Heart left ventricle (tissue), 13 donors: ENCODE measurements at regions not wholly inside any gene's neighbourhood (a gene's known extent, or its start where the extent isn't known, plus 50 kb on each side); places are given as distances from the start of the nearest gene placed in this dataset.
A peak's percentile ranks its signal among the peaks of the same experiment; 100 is the strongest.

ENCODE experiments used
- POLR2A ChIP-seq, 2 donors: fragments of 450-650 bp; IDR thresholded peaks; one replicate each; pipeline ENCODE4 v1.6.1; 2017; ENCODE audit warnings: antibody characterized with exemption in 2 of 2, mild to moderate bottlenecking in 2 of 2, moderate library complexity in 2 of 2
- TF ChIP-seq, protein P1 (sequence below), 12 donors: fragments of 200-600 bp; sonication (generic) in 4 of 12; IDR thresholded peaks; one replicate each; pipeline versions ENCODE4 v1.5.0 to v1.8.0; 2018 to 2022; ENCODE audit warnings: antibody characterized with exemption in 12 of 12, mild to moderate bottlenecking in 5 of 12
- donor health status: ischemic (EF 13 %, LVEDD 7.1; RV severe dilation, severe dysfunction).
- donor health status: DM: no; HTN: yes; CAD: no.
- donor health status: DM: no; HTN: no; CAD: no.
- donor health status: ischemic (EF 25% LVEDD 6.9; RV normal size, moderate dysfunction).
- donor health status: ischemic (EF 25% LVEDD 5.7; RV mildly dilated, moderate dysfunction).
- donor health status: ischemic (EF 35%, LVEDD 5.7; RV mildly dilated, moderate dysfunction).
- donor health status: nonischemic (EF 11% LVEDD 7.7; RV severe dilation, severe dysfunction).
- donor health status: DM: yes; HTN: yes; CAD: no.
- donor health status: PGD.
- donor health status: ischemic (EF 29% LVEDD 5.4; RV normal size, mild dysfunction).
- donor health status: nonischemic (EF 23%, LVEDD 6.1; RV moderate dilation, normal function).

DNA sequence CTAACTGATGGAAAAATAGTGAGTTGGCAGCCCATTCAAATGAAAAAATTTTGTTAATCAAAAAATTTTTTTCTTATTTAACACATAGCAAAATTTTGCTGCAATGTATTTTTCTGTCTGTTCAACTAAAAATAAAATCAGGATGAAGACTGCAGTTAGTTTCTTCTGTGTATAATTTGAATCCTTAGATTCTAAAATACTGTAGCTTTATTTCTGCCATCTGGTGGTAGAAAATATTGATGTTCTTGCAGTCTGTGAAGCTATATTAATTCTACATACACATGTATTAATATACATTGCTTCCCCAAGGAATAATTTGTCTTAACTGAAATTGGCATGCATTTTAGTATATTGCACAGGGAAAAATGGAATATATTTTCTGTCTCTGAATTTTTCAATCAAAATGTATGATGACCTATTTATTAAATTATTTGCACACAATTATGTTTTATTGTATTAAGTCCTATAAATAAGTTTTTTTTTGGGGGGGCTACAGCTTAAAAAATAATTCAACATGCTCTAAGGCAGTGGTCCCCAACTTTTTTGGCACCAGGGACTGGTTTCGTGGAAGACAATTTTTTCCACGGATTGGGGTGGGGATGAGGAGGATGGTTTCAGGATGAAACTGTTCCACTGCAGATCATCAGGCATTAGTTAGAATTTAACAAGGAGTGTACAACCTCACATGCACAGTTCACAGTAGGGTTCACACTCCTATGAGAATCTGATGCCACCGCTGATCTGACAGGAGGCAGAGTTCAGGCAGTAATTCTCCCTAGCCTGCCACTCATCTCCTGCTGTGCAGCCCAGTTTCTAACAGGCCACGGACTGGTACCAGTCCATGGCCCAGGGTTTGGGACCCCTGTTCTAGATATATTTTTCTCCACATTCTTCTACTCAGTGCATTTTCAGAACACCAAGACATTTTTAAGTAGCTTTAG is 119.4 kb downstream of the GNAT3 start:
- TF ChIP-seq, protein P1, sequence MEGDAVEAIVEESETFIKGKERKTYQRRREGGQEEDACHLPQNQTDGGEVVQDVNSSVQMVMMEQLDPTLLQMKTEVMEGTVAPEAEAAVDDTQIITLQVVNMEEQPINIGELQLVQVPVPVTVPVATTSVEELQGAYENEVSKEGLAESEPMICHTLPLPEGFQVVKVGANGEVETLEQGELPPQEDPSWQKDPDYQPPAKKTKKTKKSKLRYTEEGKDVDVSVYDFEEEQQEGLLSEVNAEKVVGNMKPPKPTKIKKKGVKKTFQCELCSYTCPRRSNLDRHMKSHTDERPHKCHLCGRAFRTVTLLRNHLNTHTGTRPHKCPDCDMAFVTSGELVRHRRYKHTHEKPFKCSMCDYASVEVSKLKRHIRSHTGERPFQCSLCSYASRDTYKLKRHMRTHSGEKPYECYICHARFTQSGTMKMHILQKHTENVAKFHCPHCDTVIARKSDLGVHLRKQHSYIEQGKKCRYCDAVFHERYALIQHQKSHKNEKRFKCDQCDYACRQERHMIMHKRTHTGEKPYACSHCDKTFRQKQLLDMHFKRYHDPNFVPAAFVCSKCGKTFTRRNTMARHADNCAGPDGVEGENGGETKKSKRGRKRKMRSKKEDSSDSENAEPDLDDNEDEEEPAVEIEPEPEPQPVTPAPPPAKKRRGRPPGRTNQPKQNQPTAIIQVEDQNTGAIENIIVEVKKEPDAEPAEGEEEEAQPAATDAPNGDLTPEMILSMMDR (IDR thresholded peaks at IDR 0.05): peak; percentile 40 to 76 (median 62)
- no peak for TF ChIP-seq POLR2A (IDR thresholded peaks at IDR 0.05)
